ENCODE measurements at regions not wholly inside any gene's neighbourhood (a gene's known extent, or its start where the extent isn't known, plus 50 kb on each side); places are given as distances from the start of the nearest gene placed in this dataset.

- no peaks in the 10 kb centered on the region for H3K4me1 ChIP-seq
- WGBS, 2 donors: 68 to 80% methylated on average over 6 of the region's 6 CpGs
- no peak overlapping the region for H3K4me3 ChIP-seq
- TF ChIP-seq CTCF (IDR thresholded peaks at IDR 0.05) (no peak), POLR2A (IDR thresholded peaks at IDR 0.05) (no peak)
- peaks cover 0 to 20% (median 0%) of the 10 kb centered on the region in 3 donors for H3K9me3 ChIP-seq
- no peaks in the 10 kb centered on the region for H3K36me3 ChIP-seq
- H3K27ac ChIP-seq: no peak overlapping the region
- no peaks in the 10 kb centered on the region for H3K27me3 ChIP-seq
- intact Hi-C loops (cut with DNase I): no loop called here
- DNase-seq: no peak
Observed at GRCh38 chr3:66898155-66898554, 100.0 kb upstream of the KBTBD8 start.

GRCh38 chr3:66904336-66904735, 93.8 kb upstream of the KBTBD8 start:
- no peak for TF ChIP-seq POLR2A (IDR thresholded peaks at IDR 0.05)
- no peak for TF ChIP-seq CTCF (IDR thresholded peaks at IDR 0.05)
- Histone ChIP-seq H3K27me3 (peaks cover 0 to 24% (median 0%) of the 10 kb centered on the region in 4 donors), H3K36me3 (no peaks in the 10 kb centered on the region), H3K27ac (no peak overlapping the region), H3K9me3 (peaks cover 0 to 6% (median 0%) of the 10 kb centered on the region in 3 donors), H3K4me1 (no peaks in the 10 kb centered on the region), H3K4me3 (no peak overlapping the region)
- intact Hi-C loops (cut with DNase I): no loop called here
- 54 to 66% methylated on average over 2 of the region's 2 CpGs for WGBS, 2 donors
- no peak for DNase-seq

- H3K27me3 ChIP-seq: peaks cover 0 to 24% (median 0%) of the 10 kb centered on the region in 4 donors
- no peak overlapping the region for H3K27ac ChIP-seq
- H3K4me1 ChIP-seq: no peaks in the 10 kb centered on the region
- H3K36me3 ChIP-seq: no peaks in the 10 kb centered on the region
- no peak for DNase-seq
- intact Hi-C loops (cut with DNase I): no loop called here
- H3K9me3 ChIP-seq: peaks cover 0 to 6% (median 0%) of the 10 kb centered on the region in 3 donors
- WGBS, 2 donors: 36 to 42% methylated on average over 2 of the region's 2 CpGs
- H3K4me3 ChIP-seq: no peak overlapping the region
- no peak for TF ChIP-seq POLR2A (IDR thresholded peaks at IDR 0.05)
- no peak for TF ChIP-seq CTCF (IDR thresholded peaks at IDR 0.05)
Observed at GRCh38 chr3:66904831-66905493, 93.1 kb upstream of the KBTBD8 start.

DNA sequence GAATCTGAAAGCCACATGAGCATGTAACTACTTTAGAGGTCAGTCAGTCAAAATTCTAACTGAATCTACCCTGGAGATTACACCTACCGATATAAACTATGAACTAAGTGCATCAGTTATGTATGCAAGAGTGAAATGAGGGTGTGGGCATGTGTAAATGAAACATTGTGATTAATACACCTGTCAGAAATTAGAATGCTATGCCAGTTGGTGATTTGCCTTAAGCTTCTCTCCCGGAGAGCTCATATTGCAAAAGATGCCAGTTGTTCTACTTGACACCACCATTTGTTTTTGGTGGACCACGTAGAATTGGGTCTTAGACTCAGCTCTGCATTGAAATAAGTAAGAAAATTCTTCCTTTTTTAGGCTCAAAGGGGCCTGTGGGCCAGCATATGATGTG, 91.0 kb upstream of the KBTBD8 start:
- Histone ChIP-seq H3K4me1 (no peaks in the 10 kb centered on the region), H3K27me3 (peaks cover 0 to 24% (median 0%) of the 10 kb centered on the region in 4 donors), H3K27ac (no peak overlapping the region), H3K4me3 (no peak overlapping the region), H3K36me3 (no peaks in the 10 kb centered on the region), H3K9me3 (no peaks in the 10 kb centered on the region)
- intact Hi-C loops (cut with DNase I): no loop called here
- WGBS, 2 donors: 57 to 64% methylated on average over 3 of the region's 3 CpGs
- TF ChIP-seq POLR2A (IDR thresholded peaks at IDR 0.05): no peak
- no peak for TF ChIP-seq CTCF (IDR thresholded peaks at IDR 0.05)
- no peak for DNase-seq

GRCh38 chr3:66910266-66911055, 87.6 kb upstream of the KBTBD8 start:
- Histone ChIP-seq H3K36me3 (no peaks in the 10 kb centered on the region), H3K9me3 (peaks cover 0 to 10% (median 6%) of the 10 kb centered on the region in 3 donors), H3K4me3 (no peak overlapping the region), H3K27me3 (peaks cover 0 to 9% (median 0%) of the 10 kb centered on the region in 4 donors), H3K27ac (no peak overlapping the region), H3K4me1 (no peaks in the 10 kb centered on the region)
- DNase-seq: no peak
- TF ChIP-seq POLR2A (IDR thresholded peaks at IDR 0.05) (no peak), CTCF (IDR thresholded peaks at IDR 0.05) (no peak)
- WGBS, 2 donors: 68 to 70% methylated on average over 6 of the region's 6 CpGs
- intact Hi-C loops (cut with DNase I): no loop called here
